Panc1 (cell line): ENCODE measurements at regions not wholly inside any gene's neighbourhood (a gene's known extent, or its start where the extent isn't known, plus 50 kb on each side); places are given as distances from the start of the nearest gene placed in this dataset.

Source experiments
- CTCF ChIP-seq: fragments of 450-650 bp; IDR thresholded peaks from 2 replicates; pipeline ENCODE4 v1.5.1; 2017; ENCODE audit warnings: mild to moderate bottlenecking
- POLR2AphosphoS5 ChIP-seq: IDR thresholded peaks from 2 replicates; pipeline ENCODE4 v1.6.1; 2012; ENCODE audit warnings: mild to moderate bottlenecking, low read depth, low read length, moderate library complexity

GRCh38 chr5:179435731-179436315 is 90.6 kb upstream of the ADAMTS2 start:
- TF ChIP-seq CTCF, result no peak
- TF ChIP-seq POLR2AphosphoS5, result no peak
